ENCODE measurements at regions not wholly inside any gene's neighbourhood (a gene's known extent, or its start where the extent isn't known, plus 50 kb on each side); places are given as distances from the start of the nearest gene placed in this dataset.

- no peak overlapping the region for H3K4me2 ChIP-seq (ENCODE audit: insufficient read depth, low read length)
- H3K4me3 ChIP-seq (ENCODE audit: low read depth in 1 of 2, low read length in 2 of 2) = no peak overlapping the region
- no peak for DNase-seq
These were observed 154.4 kb downstream of the TUSC7 start for GRCh38 chr3:116863822-116864589.

GRCh38 chr3:116864590-116864927 lies 155.0 kb downstream of the TUSC7 start:
- H3K4me3 ChIP-seq (ENCODE audit: low read depth in 1 of 2, low read length in 2 of 2) = no peak overlapping the region

More at GRCh38 chr3:116863822-116864589, 154.4 kb downstream of the TUSC7 start:
- no peaks in the 10 kb centered on the region for H3K27me3 ChIP-seq (ENCODE audit: insufficient read depth, low read length, poor library complexity)
- H3K4me1 ChIP-seq (ENCODE audit: insufficient read depth, low read length) = peaks cover 2% of the 10 kb centered on the region; the same call in 1 of the 2 replicates
- H3K79me2 ChIP-seq (ENCODE audit: insufficient read depth, low read length) = no peaks in the 10 kb centered on the region
- H4K20me1 ChIP-seq (ENCODE audit: insufficient read depth, low read length) = no peaks in the 10 kb centered on the region
- H3K9me3 ChIP-seq (ENCODE audit: insufficient read depth, low read length, severe bottlenecking) = no peaks in the 10 kb centered on the region
- H2AFZ ChIP-seq (ENCODE audit: low read depth, low read length) = no peak overlapping the region
- no peak overlapping the region for H3K27ac ChIP-seq (ENCODE audit: low read length)
- no peak for TF ChIP-seq EZH2 (IDR thresholded peaks at IDR 0.05; ENCODE audit: borderline replicate concordance, low read depth, low read length, severe bottlenecking)
- no peak for TF ChIP-seq CTCF (IDR thresholded peaks at IDR 0.05; ENCODE audit: borderline replicate concordance, extremely low read depth, low read length, poor library complexity, severe bottlenecking)
- no peak for ATAC-seq (ENCODE audit: insufficient read depth, low read depth)
- H3K36me3 ChIP-seq (ENCODE audit: insufficient read depth, low read length) = no peaks in the 10 kb centered on the region
- H3K9ac ChIP-seq (ENCODE audit: low read depth, low read length) = no peak overlapping the region

GRCh38 chr3:116870379-116870778 lies 160.8 kb downstream of the TUSC7 start:
- no peaks in the 10 kb centered on the region for H3K4me1 ChIP-seq (ENCODE audit: insufficient read depth, low read length)
- H3K4me3 ChIP-seq (ENCODE audit: low read depth in 1 of 2, low read length in 2 of 2) = no peak overlapping the region
- H4K20me1 ChIP-seq (ENCODE audit: insufficient read depth, low read length) = no peaks in the 10 kb centered on the region
- H3K27me3 ChIP-seq (ENCODE audit: insufficient read depth, low read length, poor library complexity) = no peaks in the 10 kb centered on the region
- no peaks in the 10 kb centered on the region for H3K9me3 ChIP-seq (ENCODE audit: insufficient read depth, low read length, severe bottlenecking)
- no peaks in the 10 kb centered on the region for H3K79me2 ChIP-seq (ENCODE audit: insufficient read depth, low read length)
- no peak for TF ChIP-seq EZH2 (IDR thresholded peaks at IDR 0.05; ENCODE audit: borderline replicate concordance, low read depth, low read length, severe bottlenecking)
- no peak for TF ChIP-seq CTCF (IDR thresholded peaks at IDR 0.05; ENCODE audit: borderline replicate concordance, extremely low read depth, low read length, poor library complexity, severe bottlenecking)
- no peaks in the 10 kb centered on the region for H3K36me3 ChIP-seq (ENCODE audit: insufficient read depth, low read length)
- no peak overlapping the region for H3K9ac ChIP-seq (ENCODE audit: low read depth, low read length)
- no peak overlapping the region for H2AFZ ChIP-seq (ENCODE audit: low read depth, low read length)
- H3K27ac ChIP-seq (ENCODE audit: low read length) = no peak overlapping the region
- ATAC-seq (ENCODE audit: insufficient read depth, low read depth) (no peak), DNase-seq (no peak)
- H3K4me2 ChIP-seq (ENCODE audit: insufficient read depth, low read length) = no peak overlapping the region

More at GRCh38 chr3:116864590-116864927, 155.0 kb downstream of the TUSC7 start:
- Histone ChIP-seq H2AFZ (ENCODE audit: low read depth, low read length) (no peak overlapping the region), H3K79me2 (ENCODE audit: insufficient read depth, low read length) (no peaks in the 10 kb centered on the region), H3K27ac (ENCODE audit: low read length) (no peak overlapping the region), H3K4me2 (ENCODE audit: insufficient read depth, low read length) (no peak overlapping the region), H4K20me1 (ENCODE audit: insufficient read depth, low read length) (no peaks in the 10 kb centered on the region), H3K27me3 (ENCODE audit: insufficient read depth, low read length, poor library complexity) (no peaks in the 10 kb centered on the region), H3K9me3 (ENCODE audit: insufficient read depth, low read length, severe bottlenecking) (no peaks in the 10 kb centered on the region), H3K36me3 (ENCODE audit: insufficient read depth, low read length) (no peaks in the 10 kb centered on the region), H3K4me1 (ENCODE audit: insufficient read depth, low read length) (no peaks in the 10 kb centered on the region), H3K9ac (ENCODE audit: low read depth, low read length) (no peak overlapping the region)
- ATAC-seq (ENCODE audit: insufficient read depth, low read depth) = no peak
- no peak for TF ChIP-seq CTCF (IDR thresholded peaks at IDR 0.05; ENCODE audit: borderline replicate concordance, extremely low read depth, low read length, poor library complexity, severe bottlenecking)
- no peak for TF ChIP-seq EZH2 (IDR thresholded peaks at IDR 0.05; ENCODE audit: borderline replicate concordance, low read depth, low read length, severe bottlenecking)
- no peak for DNase-seq
